ENCODE measurements at regions not wholly inside any gene's neighbourhood (a gene's known extent, or its start where the extent isn't known, plus 50 kb on each side); places are given as distances from the start of the nearest gene placed in this dataset.
"Not testable (repeated sequence)": the region's sequence is repeated elsewhere in the genome, so short reads cannot be mapped to it uniquely, and the experiment has no call there.

GRCh38 chrX:65971151-65971550 lies 68.7 kb downstream of the VSIG4 start:
- peak; percentile 10 for DNase-seq

DNA sequence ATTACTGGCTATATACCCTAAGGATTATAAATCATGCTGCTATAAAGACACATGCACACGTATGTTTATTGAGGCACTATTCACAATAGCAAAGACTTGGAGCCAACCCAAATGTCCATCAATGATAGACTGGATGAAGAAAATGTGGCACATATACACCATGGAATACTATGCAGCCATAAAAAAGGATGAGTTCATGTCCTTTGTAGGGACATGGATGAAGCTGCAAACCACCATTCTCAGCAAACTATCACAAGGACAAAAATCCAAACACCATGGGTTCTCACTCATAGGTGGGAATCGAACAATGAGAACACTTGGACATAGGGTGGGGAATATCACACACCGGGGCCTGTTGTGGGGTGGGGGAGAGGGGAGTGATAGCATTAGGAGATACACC lies 72.7 kb downstream of the VSIG4 start:
- DNase-seq, result not testable (repeated sequence)

DNA sequence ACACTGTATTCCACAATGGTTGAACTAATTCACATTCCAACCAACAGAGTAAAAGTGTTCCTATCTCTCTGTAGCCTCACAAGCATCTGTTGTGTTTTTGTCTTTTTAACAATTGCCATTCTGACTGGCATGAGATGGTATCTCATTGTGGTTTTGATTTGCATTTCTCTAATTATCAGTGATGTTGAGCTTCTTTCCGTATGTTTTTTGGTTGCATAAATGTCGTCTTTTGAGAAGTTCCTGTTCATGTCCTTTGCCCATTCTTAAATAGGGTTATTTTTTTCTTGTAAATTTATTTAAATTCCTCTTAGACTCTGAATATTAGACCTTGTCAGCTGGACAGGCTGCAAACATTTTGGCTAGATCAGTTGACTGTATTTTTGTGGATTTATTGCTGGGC lies 78.2 kb downstream of the VSIG4 start:
- DNase-seq, result no peak

- no peak for DNase-seq
These were observed 91.8 kb downstream of the VSIG4 start for GRCh38 chrX:65948103-65948502.

- no peak for DNase-seq
These were observed 98.1 kb downstream of the VSIG4 start for GRCh38 chrX:65941775-65942174.

DNA sequence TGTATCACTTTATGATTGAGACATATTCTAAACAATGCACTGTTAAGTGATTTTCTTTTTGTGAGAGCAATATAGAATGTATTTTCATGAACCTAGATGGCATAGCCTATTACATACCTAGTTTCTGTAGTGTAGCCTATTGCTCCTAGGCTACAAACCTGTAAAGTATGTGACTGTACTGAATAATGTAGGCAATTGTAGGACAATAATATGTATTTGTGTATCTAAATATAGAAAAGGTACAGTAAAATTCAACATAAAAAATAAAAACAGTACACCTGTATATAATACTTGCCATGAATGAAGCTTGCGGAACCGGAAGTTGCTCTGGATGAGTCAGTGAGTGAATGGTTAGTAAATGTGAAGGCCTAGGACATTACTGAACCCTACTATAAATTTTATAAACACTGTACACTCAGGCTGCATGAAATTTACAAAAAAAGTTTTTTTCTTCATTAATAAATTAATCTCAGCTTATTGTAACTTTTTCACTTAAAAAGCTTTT lies 106.7 kb downstream of the VSIG4 start:
- no peak for DNase-seq

GRCh38 chrX:65932173-65933084 lies 107.5 kb downstream of the VSIG4 start:
- DNase-seq, result peak; percentile 25

GRCh38 chrX:65928522-65928921 lies 111.4 kb downstream of the VSIG4 start:
- no peak for DNase-seq

GRCh38 chrX:65927386-65927785 lies 112.5 kb downstream of the VSIG4 start:
- not testable (repeated sequence) for DNase-seq

DNA sequence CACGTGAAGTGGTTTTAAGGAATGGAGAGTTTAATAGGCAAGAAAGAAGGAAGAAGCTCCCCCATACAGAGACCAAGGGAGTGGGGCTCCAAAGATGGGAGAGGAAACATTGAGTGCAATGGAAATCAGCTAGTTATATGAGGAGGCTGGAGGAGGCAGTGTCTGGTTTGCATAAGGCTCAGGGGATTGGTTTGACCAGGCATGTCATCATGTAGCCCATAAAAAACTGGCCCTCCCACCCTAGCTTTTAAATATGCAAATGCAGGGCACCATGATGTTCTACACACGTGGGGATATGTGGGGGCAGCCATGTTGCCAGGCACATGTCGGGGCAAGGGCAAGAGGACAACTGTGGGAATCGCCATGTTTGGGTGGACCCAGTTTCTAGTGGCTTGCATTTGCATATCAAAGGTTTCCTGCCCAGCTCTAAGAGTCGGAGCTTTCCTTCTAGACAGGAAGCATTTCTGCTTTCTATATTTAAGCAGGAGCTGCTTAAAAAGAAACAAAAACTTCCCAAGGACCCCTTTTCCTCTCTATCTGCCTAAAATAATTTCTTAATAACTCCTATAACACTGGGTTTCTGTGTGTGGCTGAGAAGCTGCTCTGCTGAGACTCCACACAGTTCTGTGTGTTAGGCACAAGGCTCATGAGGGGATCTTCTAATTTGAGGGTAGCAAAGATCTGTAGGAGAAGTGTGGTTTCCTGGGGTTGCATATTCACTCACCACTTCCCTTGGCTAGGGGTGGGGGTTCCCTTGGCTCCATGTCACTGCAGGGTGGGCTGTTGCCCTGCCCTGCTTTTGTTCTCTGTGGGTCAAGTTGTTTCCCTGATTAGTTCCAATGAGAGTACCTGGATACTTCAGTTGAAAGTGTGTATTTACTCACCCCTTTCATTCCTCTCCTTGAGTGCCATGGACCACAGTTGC lies 113.5 kb downstream of the VSIG4 start:
- peak; percentile 50 for DNase-seq

GRCh38 chrX:65925592-65925991 lies 114.3 kb downstream of the VSIG4 start:
- DNase-seq, result no peak

DNA sequence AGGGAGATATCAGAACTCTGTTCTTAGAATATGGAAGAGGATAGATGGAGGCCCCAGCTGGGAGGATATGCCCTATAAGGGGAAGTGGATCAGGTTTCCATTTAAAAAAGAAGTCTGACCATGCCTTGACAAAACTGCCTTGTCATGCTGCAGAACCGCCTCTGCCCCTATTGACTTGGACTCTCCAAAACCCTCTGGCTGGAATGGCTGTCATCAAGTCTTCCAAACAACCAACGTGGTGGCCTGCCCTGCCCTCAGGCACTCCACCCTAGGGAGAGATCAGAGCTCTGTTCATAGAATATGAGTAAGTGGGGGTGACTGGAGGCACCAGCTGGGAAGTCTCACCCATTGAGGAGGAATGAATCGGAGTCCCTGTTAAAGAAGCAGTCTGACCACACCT lies 114.9 kb downstream of the VSIG4 start:
- no peak for DNase-seq

DNA sequence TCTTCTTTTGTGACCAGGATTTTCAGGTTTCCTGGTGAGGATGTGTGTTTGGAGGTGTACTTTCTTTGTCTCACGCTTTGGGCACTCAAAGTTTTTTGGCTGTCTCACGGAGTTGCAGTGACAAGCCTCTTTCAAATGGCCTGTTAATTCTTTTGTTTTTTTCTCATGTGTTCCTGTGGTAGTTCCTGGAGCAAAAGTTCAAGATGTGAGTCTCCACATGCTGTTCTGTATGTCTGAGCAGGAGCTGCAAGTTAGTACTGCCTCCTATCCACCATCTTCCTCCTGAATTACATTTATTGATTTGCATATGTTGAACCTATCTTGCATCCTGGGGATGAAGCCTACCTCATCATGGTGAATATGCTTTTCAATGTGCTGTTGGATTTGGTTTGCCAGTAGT lies 118.5 kb downstream of the VSIG4 start:
- no peak for DNase-seq

DNA sequence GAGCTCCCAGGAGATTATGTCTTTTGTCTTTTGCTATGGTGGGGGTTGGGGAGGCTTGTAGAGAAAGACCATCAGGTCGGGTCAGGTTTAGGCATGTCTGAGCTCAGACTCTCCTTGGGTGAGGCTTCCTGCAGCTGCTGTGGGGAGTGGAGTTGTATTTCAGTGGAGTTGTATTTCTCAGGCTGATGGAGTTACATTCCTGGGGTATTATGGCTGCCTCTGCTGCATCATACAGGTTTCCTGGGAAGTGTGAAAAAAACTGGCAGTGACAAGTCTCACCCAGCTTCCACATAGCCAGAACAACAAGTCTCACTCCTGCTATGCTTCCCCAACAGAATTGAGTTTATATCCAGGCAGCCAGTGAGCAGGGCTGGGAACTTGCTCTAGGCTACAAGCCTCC lies 119.3 kb downstream of the VSIG4 start:
- DNase-seq, result no peak

GRCh38 chrX:65910899-65911298 lies 129.0 kb downstream of the VSIG4 start:
- no peak for DNase-seq

GRCh38 chrX:65903750-65904149 lies 136.1 kb downstream of the VSIG4 start:
- DNase-seq, result no peak

DNA sequence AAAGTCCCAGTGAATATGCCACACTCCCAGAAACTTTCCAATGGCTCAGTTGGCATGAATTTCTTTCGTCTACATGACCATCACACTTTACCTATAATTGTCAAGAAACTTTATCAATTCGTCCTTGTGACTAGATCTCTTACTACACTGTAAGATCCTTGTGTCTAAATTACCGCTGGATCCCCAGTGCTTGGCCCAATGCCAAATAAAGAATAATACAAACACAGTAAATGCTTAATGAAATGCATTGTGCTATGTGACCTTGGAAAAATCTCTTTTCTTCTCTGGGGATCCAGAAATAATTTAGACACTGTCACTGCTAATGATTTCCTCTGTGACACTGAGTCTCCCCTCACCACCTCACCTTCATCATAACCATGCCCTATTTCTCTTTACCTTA lies 137.9 kb downstream of the VSIG4 start:
- DNase-seq, result no peak

- DNase-seq, result no peak
These were observed 138.7 kb downstream of the VSIG4 start for GRCh38 chrX:65900850-65901844.

GRCh38 chrX:65894133-65894532 lies 145.7 kb downstream of the VSIG4 start:
- peak; percentile 13 for DNase-seq

DNA sequence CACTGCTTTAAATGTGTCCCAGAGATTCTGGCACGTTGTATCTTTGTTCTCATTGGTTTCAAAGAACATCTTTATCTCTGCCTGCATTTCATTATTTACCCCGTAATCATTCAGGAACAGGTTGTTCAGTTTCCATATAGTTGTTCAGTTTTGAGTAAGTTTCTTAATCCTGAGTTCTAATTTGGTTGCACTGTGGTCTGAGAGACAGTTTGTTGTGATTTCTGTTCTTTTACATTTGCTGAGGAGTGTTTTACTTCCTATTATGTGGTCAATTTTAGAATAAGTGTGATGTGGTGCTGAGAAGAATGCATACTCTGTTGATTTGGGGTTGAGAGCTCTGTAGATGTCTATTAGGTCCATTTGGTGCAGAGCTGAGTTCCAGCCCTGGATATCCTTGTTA lies 148.1 kb downstream of the VSIG4 start:
- DNase-seq, result not testable (repeated sequence)

DNA sequence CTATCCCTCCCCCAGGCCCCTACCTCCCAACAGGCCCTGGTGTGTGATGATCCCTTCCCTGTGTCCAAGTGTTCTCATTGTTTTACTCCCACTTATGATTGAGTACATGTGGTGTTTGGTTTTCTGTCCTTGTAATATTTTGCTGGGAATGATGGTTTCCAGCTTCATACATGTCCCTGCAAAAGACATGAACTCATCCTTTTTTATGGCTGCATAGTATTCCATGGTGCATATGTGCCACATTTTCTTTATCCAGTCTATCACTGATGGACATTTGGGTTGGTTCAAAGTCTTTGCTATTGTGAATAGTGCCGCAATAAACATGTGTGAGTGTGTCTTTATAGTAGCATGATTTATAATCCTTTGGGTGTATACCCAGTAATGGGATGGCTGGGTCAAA lies 151.7 kb downstream of the VSIG4 start:
- not testable (repeated sequence) for DNase-seq

- DNase-seq, result no peak
These were observed 156.3 kb downstream of the VSIG4 start for GRCh38 chrX:65883556-65883955.

Data from CD4-positive, alpha-beta T cell treated with Interleukin-6 for 4 hours (primary cell).